ENCODE measurements at regions not wholly inside any gene's neighbourhood (a gene's known extent, or its start where the extent isn't known, plus 50 kb on each side); places are given as distances from the start of the nearest gene placed in this dataset.
"Not testable (repeated sequence)": the region's sequence is repeated elsewhere in the genome, so short reads cannot be mapped to it uniquely, and the experiment has no call there.

DNA sequence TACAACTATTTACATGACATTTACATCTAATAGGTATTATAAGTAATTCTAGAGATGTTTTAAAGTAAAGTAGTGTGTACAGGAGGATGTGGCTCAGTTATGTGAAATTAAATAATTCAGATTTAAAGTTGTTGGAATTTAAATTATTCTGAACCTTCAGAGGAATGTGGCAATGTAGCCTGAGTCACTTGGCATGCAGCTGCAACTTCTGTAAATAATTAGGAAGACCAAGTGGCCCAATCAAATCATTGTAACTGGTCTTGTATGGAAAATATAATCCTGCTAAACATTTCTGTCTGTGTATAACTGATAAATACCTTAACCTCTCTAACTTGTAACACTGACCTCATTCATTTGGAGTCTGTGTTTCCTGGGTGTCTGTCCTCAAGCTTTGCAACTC lies 828.9 kb downstream of the GLUD2 start:
- Histone ChIP-seq H3K27ac (no peak overlapping the region), H3K9me3 (no peaks in the 10 kb centered on the region), H3K36me3 (no peaks in the 10 kb centered on the region), H3K4me1 (replicated peaks) (no peaks in the 10 kb centered on the region), H3K4me3 (no peak overlapping the region), H3K27me3 (replicated peaks; ENCODE audit: insufficient read depth) (no peaks in the 10 kb centered on the region)
- TF ChIP-seq, protein P1, sequence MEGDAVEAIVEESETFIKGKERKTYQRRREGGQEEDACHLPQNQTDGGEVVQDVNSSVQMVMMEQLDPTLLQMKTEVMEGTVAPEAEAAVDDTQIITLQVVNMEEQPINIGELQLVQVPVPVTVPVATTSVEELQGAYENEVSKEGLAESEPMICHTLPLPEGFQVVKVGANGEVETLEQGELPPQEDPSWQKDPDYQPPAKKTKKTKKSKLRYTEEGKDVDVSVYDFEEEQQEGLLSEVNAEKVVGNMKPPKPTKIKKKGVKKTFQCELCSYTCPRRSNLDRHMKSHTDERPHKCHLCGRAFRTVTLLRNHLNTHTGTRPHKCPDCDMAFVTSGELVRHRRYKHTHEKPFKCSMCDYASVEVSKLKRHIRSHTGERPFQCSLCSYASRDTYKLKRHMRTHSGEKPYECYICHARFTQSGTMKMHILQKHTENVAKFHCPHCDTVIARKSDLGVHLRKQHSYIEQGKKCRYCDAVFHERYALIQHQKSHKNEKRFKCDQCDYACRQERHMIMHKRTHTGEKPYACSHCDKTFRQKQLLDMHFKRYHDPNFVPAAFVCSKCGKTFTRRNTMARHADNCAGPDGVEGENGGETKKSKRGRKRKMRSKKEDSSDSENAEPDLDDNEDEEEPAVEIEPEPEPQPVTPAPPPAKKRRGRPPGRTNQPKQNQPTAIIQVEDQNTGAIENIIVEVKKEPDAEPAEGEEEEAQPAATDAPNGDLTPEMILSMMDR (IDR thresholded peaks at IDR 0.05) = no peak
- TF ChIP-seq POLR2A (IDR thresholded peaks at IDR 0.05) = no peak
- TF ChIP-seq POLR2AphosphoS5 (IDR thresholded peaks at IDR 0.05) = no peak
- DNase-seq (ENCODE audit: low spot score) = no peak
- intact Hi-C loops (cut with DNase I) = no loop called here

DNA sequence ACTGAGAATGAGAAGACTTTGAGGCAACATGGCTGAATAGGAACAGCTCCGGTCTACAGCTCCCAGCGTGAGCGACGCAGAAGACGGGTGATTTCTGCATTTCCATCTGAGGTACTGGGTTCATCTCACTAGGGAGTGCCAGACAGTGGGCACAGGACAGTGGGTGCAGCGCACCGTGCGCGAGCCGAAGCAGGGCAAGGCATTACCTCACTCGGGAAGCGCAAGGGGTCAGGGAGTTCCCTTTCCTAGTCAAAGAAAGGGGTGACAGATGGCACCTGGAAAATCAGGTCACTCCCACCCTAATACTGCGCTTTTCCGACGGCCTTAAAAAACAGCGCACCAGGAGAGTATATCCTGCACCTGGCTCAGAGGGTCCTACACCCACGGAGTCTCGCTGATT lies 829.9 kb downstream of the GLUD2 start:
- H3K9me3 ChIP-seq; intact Hi-C loops (cut with DNase I); H3K27ac ChIP-seq; H3K36me3 ChIP-seq; H3K27me3 ChIP-seq (replicated peaks; ENCODE audit: insufficient read depth); H3K4me1 ChIP-seq (replicated peaks); DNase-seq (ENCODE audit: low spot score); H3K4me3 ChIP-seq: not testable (repeated sequence)
- 97% methylated on average over 7 of the region's 18 CpGs for WGBS

DNA sequence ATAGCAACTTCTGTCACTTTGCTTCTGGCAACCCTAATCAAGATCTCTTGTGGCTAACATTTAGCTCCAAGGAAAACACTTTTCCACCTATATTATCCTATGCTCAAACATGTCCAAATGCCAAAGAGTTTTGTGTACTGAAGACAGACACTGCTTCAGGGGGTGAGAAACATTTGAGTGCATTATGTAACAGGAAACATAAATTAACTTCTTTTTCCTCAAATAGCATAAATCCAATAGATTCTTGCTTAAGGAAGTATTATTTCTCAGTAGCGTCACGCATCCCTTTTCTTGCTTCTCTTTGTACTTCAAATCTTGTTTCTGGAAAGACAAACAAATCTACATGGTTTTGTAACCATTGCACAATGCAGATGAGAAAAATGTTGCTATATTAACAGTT lies 839.1 kb downstream of the GLUD2 start:
- H3K4me3 ChIP-seq = no peak overlapping the region
- TF ChIP-seq POLR2A (IDR thresholded peaks at IDR 0.05) = no peak
- TF ChIP-seq, protein P1 (IDR thresholded peaks at IDR 0.05) = no peak
- no peak for TF ChIP-seq POLR2AphosphoS5 (IDR thresholded peaks at IDR 0.05)
- no peaks in the 10 kb centered on the region for H3K36me3 ChIP-seq
- H3K9me3 ChIP-seq = no peaks in the 10 kb centered on the region
- no peaks in the 10 kb centered on the region for H3K27me3 ChIP-seq (replicated peaks; ENCODE audit: insufficient read depth)
- 49% methylated on average over 2 of the region's 2 CpGs for WGBS
- H3K4me1 ChIP-seq (replicated peaks) = no peaks in the 10 kb centered on the region
- intact Hi-C loops (cut with DNase I) = no loop called here
- no peak for DNase-seq (ENCODE audit: low spot score)
- H3K27ac ChIP-seq = no peak overlapping the region

DNA sequence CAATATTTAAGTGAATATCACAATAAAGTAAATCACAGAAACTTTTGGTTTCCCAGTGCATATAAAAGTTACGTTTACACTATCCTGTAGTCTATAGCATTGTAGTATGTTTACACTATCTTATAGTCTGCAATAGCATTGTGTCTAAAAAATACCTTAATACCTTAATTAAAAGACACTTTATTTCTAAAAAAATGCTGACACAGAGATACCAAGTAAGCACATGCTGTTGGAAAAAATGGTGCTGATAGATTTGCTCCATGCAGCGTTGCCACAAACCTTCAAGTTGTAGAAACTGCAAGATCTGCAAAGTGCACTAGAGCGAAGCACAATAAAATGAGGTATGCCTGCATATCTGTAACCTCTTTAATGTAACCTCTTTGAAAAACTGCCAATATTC lies 847.3 kb downstream of the GLUD2 start:
- 77% methylated on average over 3 of the region's 3 CpGs for WGBS
- H3K4me3 ChIP-seq = no peak overlapping the region
- intact Hi-C loops (cut with DNase I) = no loop called here
- H3K27ac ChIP-seq = no peak overlapping the region
- H3K4me1 ChIP-seq (replicated peaks) = no peaks in the 10 kb centered on the region
- H3K9me3 ChIP-seq = no peaks in the 10 kb centered on the region
- H3K36me3 ChIP-seq = no peaks in the 10 kb centered on the region
- no peaks in the 10 kb centered on the region for H3K27me3 ChIP-seq (replicated peaks; ENCODE audit: insufficient read depth)
- DNase-seq (ENCODE audit: low spot score) = no peak
- no peak for TF ChIP-seq POLR2A (IDR thresholded peaks at IDR 0.05)

DNA sequence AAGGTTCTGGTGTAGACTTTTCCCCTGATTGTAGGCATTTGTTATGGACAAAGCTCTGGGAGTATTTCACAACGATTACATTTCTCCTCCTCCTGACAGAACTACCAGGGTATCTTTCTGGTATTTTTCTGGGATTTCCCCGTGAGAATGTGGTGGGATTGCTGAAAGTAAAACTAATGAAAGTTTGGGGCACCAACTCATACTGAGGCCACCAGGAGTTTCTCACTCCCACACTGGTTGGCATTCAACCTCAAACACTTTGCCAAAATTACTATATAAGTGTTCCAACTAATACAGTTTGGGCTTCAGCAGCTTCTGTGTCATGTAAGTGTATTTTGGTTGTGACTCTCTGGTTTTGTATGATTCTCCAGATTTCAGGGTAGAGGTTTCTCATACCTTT lies 855.1 kb downstream of the GLUD2 start:
- H3K27me3 ChIP-seq (replicated peaks; ENCODE audit: insufficient read depth) = no peaks in the 10 kb centered on the region
- no peak overlapping the region for H3K4me3 ChIP-seq
- DNase-seq (ENCODE audit: low spot score) = no peak
- H3K27ac ChIP-seq = no peak overlapping the region
- TF ChIP-seq, protein P1 (IDR thresholded peaks at IDR 0.05) = no peak
- TF ChIP-seq POLR2AphosphoS5 (IDR thresholded peaks at IDR 0.05) (no peak), POLR2A (IDR thresholded peaks at IDR 0.05) (no peak)
- no CpG with 5 or more reads among the region's 2 CpGs for WGBS
- intact Hi-C loops (cut with DNase I) = no loop called here
- H3K36me3 ChIP-seq = no peaks in the 10 kb centered on the region
- H3K4me1 ChIP-seq (replicated peaks) = no peaks in the 10 kb centered on the region
- no peaks in the 10 kb centered on the region for H3K9me3 ChIP-seq

DNA sequence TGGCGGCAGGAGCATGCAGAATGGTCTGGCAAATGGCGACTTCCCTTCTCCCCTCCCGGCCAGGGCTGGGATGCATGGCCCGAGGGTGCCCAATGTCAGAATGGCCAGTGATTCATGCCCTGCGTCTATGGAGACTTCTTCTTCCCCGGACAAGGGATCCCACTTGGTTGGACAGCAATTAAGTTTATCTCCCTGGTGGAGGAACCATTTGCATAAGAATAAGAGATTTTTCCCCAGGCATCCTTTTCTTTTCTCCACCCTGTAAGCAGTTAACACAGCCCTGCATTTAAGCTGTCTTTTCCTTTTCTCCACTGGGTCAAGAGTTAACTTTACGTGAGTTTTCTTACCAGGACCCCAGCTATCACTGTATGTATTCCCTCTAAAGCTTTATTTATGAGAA lies 856.6 kb downstream of the GLUD2 start:
- Histone ChIP-seq H3K36me3 (no peaks in the 10 kb centered on the region), H3K27ac (no peak overlapping the region), H3K9me3 (no peaks in the 10 kb centered on the region), H3K27me3 (replicated peaks; ENCODE audit: insufficient read depth) (no peaks in the 10 kb centered on the region), H3K4me1 (replicated peaks) (no peaks in the 10 kb centered on the region), H3K4me3 (no peak overlapping the region)
- TF ChIP-seq, protein P1 (IDR thresholded peaks at IDR 0.05) = no peak
- TF ChIP-seq POLR2A (IDR thresholded peaks at IDR 0.05) (no peak), POLR2AphosphoS5 (IDR thresholded peaks at IDR 0.05) (no peak)
- no peak for DNase-seq (ENCODE audit: low spot score)
- WGBS = 89% methylated on average over 7 of the region's 7 CpGs
- intact Hi-C loops (cut with DNase I) = no loop called here

Measured in prostate gland (tissue), 2 donors.